Trophoblast cell (in vitro differentiated cells and primary cell): ENCODE measurements at regions not wholly inside any gene's neighbourhood (a gene's known extent, or its start where the extent isn't known, plus 50 kb on each side); places are given as distances from the start of the nearest gene placed in this dataset.

Experiments used
- DNase-seq, 2 donors: peaks; one replicate each; pipeline ENCODE4 v3.0.0-alpha.2; 2016
- H2AFZ ChIP-seq: 2 replicates; pipeline ENCODE4 v1.6.1; 2013; ENCODE audit warnings: low read length, moderate library complexity, mild to moderate bottlenecking; ENCODE audit not compliant: insufficient read depth, poor library complexity
- H2AK5ac ChIP-seq: 2 replicates; pipeline ENCODE4 v1.6.1; 2013; ENCODE audit warnings: mild to moderate bottlenecking, low read length
- H2BK120ac ChIP-seq: 2 replicates; pipeline ENCODE4 v1.6.1; 2013; ENCODE audit warnings: low read length, mild to moderate bottlenecking, moderate library complexity; ENCODE audit not compliant: insufficient read depth, poor library complexity
- H2BK12ac ChIP-seq: 2 replicates; pipeline ENCODE4 v1.6.1; 2013; ENCODE audit warnings: mild to moderate bottlenecking, low read length, moderate library complexity
- H2BK5ac ChIP-seq: 2 replicates; pipeline ENCODE4 v1.6.1; 2013; ENCODE audit warnings: low read length, low read depth, moderate library complexity, mild to moderate bottlenecking; ENCODE audit not compliant: poor library complexity
- H3K14ac ChIP-seq: 2 replicates; pipeline ENCODE4 v1.6.1; 2013; ENCODE audit warnings: mild to moderate bottlenecking, low read length
- H3K18ac ChIP-seq: 2 replicates; pipeline ENCODE4 v1.6.1; 2013; ENCODE audit warnings: mild to moderate bottlenecking, low read length
- H3K23ac ChIP-seq: 2 replicates; pipeline ENCODE4 v1.6.1; 2013; ENCODE audit warnings: low read length
- H3K27ac ChIP-seq: 2 replicates; pipeline ENCODE4 v1.5.1; 2013; ENCODE audit warnings: low read depth, mild to moderate bottlenecking, inconsistent platforms, low read length, moderate library complexity
- H3K27me3 ChIP-seq: 2 replicates; pipeline ENCODE4 v1.6.1; 2013; ENCODE audit warnings: inconsistent platforms, mild to moderate bottlenecking, low read length, moderate library complexity; ENCODE audit not compliant: insufficient read depth
- H3K36me3 ChIP-seq, 2 experiments: 1 replicate in 1 of 2; 2 replicates in 1 of 2; pipeline ENCODE4 v1.6.1; 2013; ENCODE audit warnings: low read length in 2 of 2, mild to moderate bottlenecking in 2 of 2, moderate library complexity in 1 of 2; ENCODE audit not compliant: insufficient read depth in 2 of 2, control insufficient read depth in 1 of 2
- H3K4ac ChIP-seq: 2 replicates; pipeline ENCODE4 v1.6.1; 2013; ENCODE audit warnings: low read depth, mild to moderate bottlenecking, low read length, moderate library complexity
- H3K4me1 ChIP-seq, 2 experiments: 1 replicate in 1 of 2; 2 replicates in 1 of 2; pipeline ENCODE4 v1.6.1; 2013; ENCODE audit warnings: low read length in 2 of 2, mild to moderate bottlenecking in 2 of 2, moderate library complexity in 1 of 2; ENCODE audit not compliant: insufficient read depth in 2 of 2, control insufficient read depth in 1 of 2
- H3K4me2 ChIP-seq: 2 replicates; pipeline ENCODE4 v1.6.1; 2013; ENCODE audit warnings: inconsistent platforms, mild to moderate bottlenecking, low read length, moderate library complexity
- H3K4me3 ChIP-seq: 2 replicates; pipeline ENCODE4 v1.5.1; 2013; ENCODE audit warnings: mild to moderate bottlenecking, low read depth, low read length, inconsistent platforms
- H3K79me1 ChIP-seq: one replicate; pipeline ENCODE4 v1.6.1; 2013; ENCODE audit warnings: low read length
- H3K79me2 ChIP-seq: 2 replicates; pipeline ENCODE4 v1.6.1; 2013; ENCODE audit warnings: low read length, mild to moderate bottlenecking; ENCODE audit not compliant: control insufficient read depth, insufficient read depth, poor library complexity
- H3K9ac ChIP-seq: 2 replicates; pipeline ENCODE4 v1.6.1; 2013; ENCODE audit warnings: mild to moderate bottlenecking, low read length
- H3K9me3 ChIP-seq: 2 replicates; pipeline ENCODE4 v1.6.1; 2013; ENCODE audit warnings: low read depth, mild to moderate bottlenecking, control low read depth, inconsistent platforms, low read length; ENCODE audit not compliant: insufficient read depth
- H4K12ac ChIP-seq: 2 replicates; pipeline ENCODE4 v1.6.1; 2013; ENCODE audit warnings: low read depth, mild to moderate bottlenecking, low read length, moderate library complexity
- H4K8ac ChIP-seq: 2 replicates; pipeline ENCODE4 v1.6.1; 2013; ENCODE audit warnings: low read depth, mild to moderate bottlenecking, low read length, moderate library complexity
- H4K91ac ChIP-seq: one replicate; pipeline ENCODE4 v1.6.1; 2013; ENCODE audit warnings: low read depth, mild to moderate bottlenecking, low read length, moderate library complexity
- WGBS: extraction: QIAGEN DNeasy Blood & Tissue Kit; methylation state at CpG from one replicate; pipeline ENCODE4 v1.1.7; 2013; ENCODE audit warnings: missing lambda C conversion rate; ENCODE audit not compliant: insufficient read length, insufficient coverage; ENCODE audit errors: extremely low coverage; 5-methylcytosine and 5-hydroxymethylcytosine counted together

- H3K18ac ChIP-seq, result no peak overlapping the region
- H3K23ac ChIP-seq, result no peak overlapping the region
- H3K4me1 ChIP-seq, result no peaks in the 10 kb centered on the region
- no peak overlapping the region for H2AK5ac ChIP-seq
- no peak overlapping the region for H3K4ac ChIP-seq
- H3K36me3 ChIP-seq, result no peaks in the 10 kb centered on the region
- H4K8ac ChIP-seq, result no peak overlapping the region
- H3K27me3 ChIP-seq, result no peaks in the 10 kb centered on the region
- no peaks in the 10 kb centered on the region for H3K79me1 ChIP-seq
- no peak overlapping the region for H2BK120ac ChIP-seq
- no peak overlapping the region for H3K4me2 ChIP-seq
- no peak overlapping the region for H2BK5ac ChIP-seq
- no peak overlapping the region for H2BK12ac ChIP-seq
- H4K91ac ChIP-seq, result no peak overlapping the region
- H3K9me3 ChIP-seq, result no peaks in the 10 kb centered on the region
- H2AFZ ChIP-seq, result no peak overlapping the region
- H3K9ac ChIP-seq, result no peak overlapping the region
- H3K14ac ChIP-seq, result no peak overlapping the region
- WGBS, result no CpG with 5 or more reads among the region's 1 CpG
- H3K4me3 ChIP-seq, result no peak overlapping the region
- H3K79me2 ChIP-seq, result no peaks in the 10 kb centered on the region
- no peak overlapping the region for H3K27ac ChIP-seq
- peak in 1 of 2 donors; percentile 13 for DNase-seq
- H4K12ac ChIP-seq, result no peak overlapping the region
These were observed 585.2 kb downstream of the EFNA5 start for GRCh38 chr5:107085572-107085971.

- no peak overlapping the region for H3K4me3 ChIP-seq
- H3K4ac ChIP-seq, result no peak overlapping the region
- H4K8ac ChIP-seq, result no peak overlapping the region
- peaks cover 3 to 5% of the 10 kb centered on the region in 2 experiments for H3K4me1 ChIP-seq
- no peaks in the 10 kb centered on the region for H3K36me3 ChIP-seq
- H3K9ac ChIP-seq, result no peak overlapping the region
- peaks cover 7% of the 10 kb centered on the region for H3K79me1 ChIP-seq
- H2BK5ac ChIP-seq, result no peak overlapping the region
- no peak overlapping the region for H4K12ac ChIP-seq
- no peak overlapping the region for H4K91ac ChIP-seq
- H3K23ac ChIP-seq, result no peak overlapping the region
- peak overlapping the region; percentile 40 for H3K27ac ChIP-seq
- whole genome bisulfite sequencing, result no CpG with 5 or more reads among the region's 1 CpG
- no peaks in the 10 kb centered on the region for H3K9me3 ChIP-seq
- no peaks in the 10 kb centered on the region for H3K79me2 ChIP-seq
- H2BK12ac ChIP-seq, result no peak overlapping the region
- H3K18ac ChIP-seq, result no peak overlapping the region
- H3K14ac ChIP-seq, result no peak overlapping the region
- no peak for DNase-seq
- no peaks in the 10 kb centered on the region for H3K27me3 ChIP-seq
- H3K4me2 ChIP-seq, result no peak overlapping the region
- H2BK120ac ChIP-seq, result no peak overlapping the region
- no peak overlapping the region for H2AFZ ChIP-seq
- H2AK5ac ChIP-seq, result no peak overlapping the region
These were observed 595.7 kb downstream of the EFNA5 start for GRCh38 chr5:107074996-107075395.

GRCh38 chr5:107072967-107073366 is 597.8 kb downstream of the EFNA5 start:
- DNase-seq, result peak; percentile 51 to 89
- no peak overlapping the region for H3K14ac ChIP-seq
- no peak overlapping the region for H4K12ac ChIP-seq
- H3K4me2 ChIP-seq, result no peak overlapping the region
- no peak overlapping the region for H2BK120ac ChIP-seq
- H3K23ac ChIP-seq, result no peak overlapping the region
- H3K18ac ChIP-seq, result no peak overlapping the region
- H4K91ac ChIP-seq, result no peak overlapping the region
- no peaks in the 10 kb centered on the region for H3K79me2 ChIP-seq
- no peak overlapping the region for H3K9ac ChIP-seq
- H2BK5ac ChIP-seq, result no peak overlapping the region
- no peak overlapping the region for H2BK12ac ChIP-seq
- no peak overlapping the region for H3K4me3 ChIP-seq
- WGBS, result no CpG with 5 or more reads among the region's 1 CpG
- peaks cover 7% of the 10 kb centered on the region for H3K79me1 ChIP-seq
- no peaks in the 10 kb centered on the region for H3K9me3 ChIP-seq
- H3K4me1 ChIP-seq, result peaks cover 3 to 5% of the 10 kb centered on the region in 2 experiments
- H2AFZ ChIP-seq, result no peak overlapping the region
- H3K27ac ChIP-seq, result no peak overlapping the region
- no peak overlapping the region for H4K8ac ChIP-seq
- no peak overlapping the region for H2AK5ac ChIP-seq
- no peak overlapping the region for H3K4ac ChIP-seq
- H3K36me3 ChIP-seq, result no peaks in the 10 kb centered on the region
- H3K27me3 ChIP-seq, result no peaks in the 10 kb centered on the region

- Histone ChIP-seq H2BK5ac (no peak overlapping the region), H3K36me3 (no peaks in the 10 kb centered on the region), H3K4me2 (no peak overlapping the region), H4K8ac (no peak overlapping the region), H4K12ac (no peak overlapping the region), H3K9ac (no peak overlapping the region), H3K14ac (no peak overlapping the region), H3K27ac (no peak overlapping the region), H3K79me1 (peaks cover 7% of the 10 kb centered on the region), H3K4me3 (no peak overlapping the region), H3K79me2 (no peaks in the 10 kb centered on the region), H3K4ac (no peak overlapping the region), H2BK12ac (no peak overlapping the region), H2BK120ac (no peak overlapping the region), H3K9me3 (no peaks in the 10 kb centered on the region), H3K4me1 (peaks cover 3 to 5% of the 10 kb centered on the region in 2 experiments), H4K91ac (no peak overlapping the region), H3K18ac (no peak overlapping the region), H3K23ac (no peak overlapping the region), H3K27me3 (no peaks in the 10 kb centered on the region), H2AFZ (no peak overlapping the region), H2AK5ac (no peak overlapping the region)
- DNase-seq, result peak in 1 of 2 donors; percentile 39
These were observed 598.3 kb downstream of the EFNA5 start for GRCh38 chr5:107072440-107072839.
